Keratinocyte (primary cell): ENCODE measurements at regions not wholly inside any gene's neighbourhood (a gene's known extent, or its start where the extent isn't known, plus 50 kb on each side); places are given as distances from the start of the nearest gene placed in this dataset.

Experiments
- DNase-seq: peaks from one replicate; pipeline ENCODE4 v3.0.0-alpha.2; 2011; ENCODE audit warnings: low read depth, missing footprints, low spot score
- FAIRE-seq: peaks from 2 replicates; lab custom pipeline; 2011; peaks lifted over from hg19 to GRCh38; lab: Jason Lieb, UNC
- H2AFZ ChIP-seq: 2 replicates; pipeline ENCODE4 v1.6.0; 2012; ENCODE audit warnings: low read length, control low read depth, inconsistent platforms; ENCODE audit not compliant: control insufficient read depth
- H3K27ac ChIP-seq: 2 replicates; pipeline ENCODE4 v1.5.1; 2011; ENCODE audit warnings: low read length; ENCODE audit not compliant: control insufficient read depth, insufficient read depth
- H3K27me3 ChIP-seq: 3 replicates; pipeline ENCODE4 v1.6.0; 2011; ENCODE audit warnings: low read length; ENCODE audit not compliant: control insufficient read depth, insufficient read depth; ENCODE audit errors: extremely low read depth
- H3K36me3 ChIP-seq, 2 experiments: 2 replicates in 1 of 2; 3 replicates in 1 of 2; pipeline ENCODE4 v1.5.1; 2011; ENCODE audit warnings: low read length in 2 of 2, mild to moderate bottlenecking in 1 of 2; ENCODE audit not compliant: control insufficient read depth in 2 of 2, insufficient read depth in 2 of 2; ENCODE audit errors: extremely low read depth in 1 of 2
- H3K4me1 ChIP-seq: 3 replicates; pipeline ENCODE4 v1.5.1; 2011; ENCODE audit warnings: low read length; ENCODE audit not compliant: control insufficient read depth, insufficient read depth; ENCODE audit errors: extremely low read depth
- H3K4me2 ChIP-seq: 3 replicates; pipeline ENCODE4 v1.6.0; 2011; ENCODE audit warnings: low read depth, low read length; ENCODE audit not compliant: control insufficient read depth, insufficient read depth; ENCODE audit errors: extremely low read depth
- H3K4me3 ChIP-seq, 3 experiments: fragments of 200-600 bp in 1 of 3; sonication (generic) in 1 of 3; 2 replicates in 2 of 3; 3 replicates in 1 of 3; pipeline ENCODE4 v1.5.1; 2011 to 2016; ENCODE audit warnings: low read length in 3 of 3, mild to moderate bottlenecking in 3 of 3, control low read depth in 2 of 3, inconsistent platforms in 1 of 3, low read depth in 1 of 3, mixed read lengths in 1 of 3, mixed run types in 1 of 3, moderate library complexity in 1 of 3; ENCODE audit not compliant: control insufficient read depth in 2 of 3, insufficient read depth in 2 of 3; ENCODE audit errors: extremely low read depth in 1 of 3
- H3K79me2 ChIP-seq: 2 replicates; pipeline ENCODE4 v1.6.0; 2012; ENCODE audit warnings: low read length; ENCODE audit not compliant: control insufficient read depth, insufficient read depth
- H3K9ac ChIP-seq: 3 replicates; pipeline ENCODE4 v1.6.0; 2011; ENCODE audit warnings: low read length; ENCODE audit not compliant: control insufficient read depth, insufficient read depth; ENCODE audit errors: extremely low read depth
- H3K9me1 ChIP-seq: 3 replicates; pipeline ENCODE4 v1.6.0; 2011; ENCODE audit warnings: low read length; ENCODE audit not compliant: control insufficient read depth, insufficient read depth; ENCODE audit errors: extremely low read depth
- H3K9me3 ChIP-seq: 2 replicates; pipeline ENCODE4 v1.5.1; 2012; ENCODE audit warnings: low read depth, low read length; ENCODE audit not compliant: control insufficient read depth
- H4K20me1 ChIP-seq: 3 replicates; pipeline ENCODE4 v1.6.0; 2011; ENCODE audit warnings: low read length; ENCODE audit not compliant: control insufficient read depth, insufficient read depth; ENCODE audit errors: extremely low read depth
- CTCF ChIP-seq, 3 experiments: IDR thresholded peaks in 1 of 3; conservative IDR thresholded peaks in 1 of 3; optimal IDR thresholded peaks in 1 of 3; 2 replicates in 2 of 3; 3 replicates in 1 of 3; pipeline versions ENCODE3 to v1.5.1; 2011; ENCODE audit warnings: low read length in 3 of 3, mild to moderate bottlenecking in 3 of 3, moderate library complexity in 2 of 3, control low read depth in 1 of 3, inconsistent platforms in 1 of 3; ENCODE audit not compliant: insufficient read depth in 2 of 3; ENCODE audit errors: extremely low read depth in 1 of 3
- EZH2 ChIP-seq: IDR thresholded peaks from one replicate; pipeline ENCODE4 v1.6.1; 2012; ENCODE audit warnings: inconsistent platforms, mild to moderate bottlenecking, low read length, moderate library complexity
- dilution Hi-C: fragments of 300-500 bp; cut with MboI; formaldehyde crosslinking; loops from one replicate; pipeline ENCODE4 v1.7.0; 2020; ENCODE audit warnings: low sequenced_read_pairs; ENCODE audit not compliant: extremely low pct_ligation_motif_present

- FAIRE-seq (no peak), DNase-seq (no peak)
- Histone ChIP-seq H3K27me3 (no peaks in the 10 kb centered on the region), H3K4me1 (no peaks in the 10 kb centered on the region), H3K9ac (no peak overlapping the region), H2AFZ (no peak overlapping the region), H3K9me1 (no peaks in the 10 kb centered on the region), H3K36me3 (no peaks in the 10 kb centered on the region), H3K4me3 (no peak overlapping the region), H4K20me1 (no peaks in the 10 kb centered on the region), H3K9me3 (no peaks in the 10 kb centered on the region), H3K4me2 (no peak overlapping the region), H3K79me2 (no peaks in the 10 kb centered on the region), H3K27ac (no peak overlapping the region)
- dilution Hi-C loops: no loop called here
- TF ChIP-seq EZH2: no peak
- no peak for TF ChIP-seq CTCF (optimal IDR thresholded peaks at IDR 0.05 in 1 of 3, IDR thresholded peaks at IDR 0.05 in 1 of 3, conservative IDR thresholded peaks at IDR 0.05 in 1 of 3; ENCODE audit: extremely low read depth in 1 of 3, insufficient read depth in 2 of 3, low read length in 3 of 3)
Measured at GRCh38 chr3:116951610-116952009, 242.0 kb downstream of the TUSC7 start.

- Histone ChIP-seq H3K79me2 (no peaks in the 10 kb centered on the region), H3K27ac (no peak overlapping the region), H3K4me2 (no peak overlapping the region), H3K27me3 (no peaks in the 10 kb centered on the region), H3K36me3 (no peaks in the 10 kb centered on the region), H3K9me1 (no peaks in the 10 kb centered on the region), H2AFZ (no peak overlapping the region), H3K9me3 (no peaks in the 10 kb centered on the region), H3K4me3 (no peak overlapping the region), H3K4me1 (no peaks in the 10 kb centered on the region), H4K20me1 (no peaks in the 10 kb centered on the region), H3K9ac (no peak overlapping the region)
- no peak for DNase-seq
- FAIRE-seq: no peak
- dilution Hi-C loops: no loop called here
- TF ChIP-seq CTCF (optimal IDR thresholded peaks at IDR 0.05 in 1 of 3, IDR thresholded peaks at IDR 0.05 in 1 of 3, conservative IDR thresholded peaks at IDR 0.05 in 1 of 3; ENCODE audit: extremely low read depth in 1 of 3, insufficient read depth in 2 of 3, low read length in 3 of 3) (no peak), EZH2 (no peak)
Measured at GRCh38 chr3:116958291-116958690, 248.7 kb downstream of the TUSC7 start.
